ENCODE measurements at regions not wholly inside any gene's neighbourhood (a gene's known extent, or its start where the extent isn't known, plus 50 kb on each side); places are given as distances from the start of the nearest gene placed in this dataset.

DNA sequence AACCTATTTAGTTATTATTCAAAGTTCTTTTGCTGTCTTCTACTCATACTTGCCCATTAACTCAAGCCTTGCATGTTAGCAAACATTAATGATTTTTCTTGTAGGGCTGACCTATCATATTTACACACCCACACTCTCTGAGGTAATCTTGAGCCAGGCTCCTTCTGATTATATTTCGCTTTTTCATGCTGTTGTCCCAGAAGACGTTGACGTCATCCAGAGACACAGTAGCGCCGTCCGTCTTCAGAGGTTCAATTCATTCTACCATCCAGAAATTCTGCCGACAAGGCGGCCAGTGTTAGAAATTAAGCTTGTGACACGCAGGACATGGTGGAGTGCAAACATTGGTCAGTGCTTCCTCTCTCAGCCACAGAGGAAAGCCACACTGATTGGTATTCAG lies 584.7 kb downstream of the BMP2 start:
- no peak for TF ChIP-seq POLR2A (IDR thresholded peaks at IDR 0.05)
- no peak for TF ChIP-seq CTCF (IDR thresholded peaks at IDR 0.05)

All from Peyer's patch (tissue), 4 donors.